GM18870 (cell line): ENCODE measurements at regions not wholly inside any gene's neighbourhood (a gene's known extent, or its start where the extent isn't known, plus 50 kb on each side); places are given as distances from the start of the nearest gene placed in this dataset.

Experiments used
- ATAC-seq: cut with Tn5 transposase; IDR thresholded peaks from one replicate; pipeline ENCODE4 v1.9.1; 2021; ENCODE audit warnings: moderate library complexity; ENCODE audit not compliant: unreplicated experiment

- no peak for ATAC-seq
These were observed 379.7 kb upstream of the IMPG1 start for GRCh38 chr6:76451926-76452709.

- no peak for ATAC-seq
These were observed 375.6 kb upstream of the IMPG1 start for GRCh38 chr6:76448109-76448508.

- ATAC-seq = no peak
These were observed 369.4 kb upstream of the IMPG1 start for GRCh38 chr6:76441875-76442274.

GRCh38 chr6:76439811-76440210 is 367.3 kb upstream of the IMPG1 start:
- no peak for ATAC-seq

- ATAC-seq = no peak
These were observed 366.3 kb upstream of the IMPG1 start for GRCh38 chr6:76438768-76439167.

GRCh38 chr6:76435174-76435573 is 362.7 kb upstream of the IMPG1 start:
- no peak for ATAC-seq

GRCh38 chr6:76422511-76423213 is 350.2 kb upstream of the IMPG1 start:
- no peak for ATAC-seq

GRCh38 chr6:76420094-76420493 is 347.6 kb upstream of the IMPG1 start:
- peak; percentile 78 for ATAC-seq

GRCh38 chr6:76418560-76419223 is 346.2 kb upstream of the IMPG1 start:
- no peak for ATAC-seq

- no peak for ATAC-seq
These were observed 344.6 kb upstream of the IMPG1 start for GRCh38 chr6:76416821-76417605.

GRCh38 chr6:76403064-76403463 is 330.6 kb upstream of the IMPG1 start:
- ATAC-seq = no peak

- no peak for ATAC-seq
These were observed 325.5 kb upstream of the IMPG1 start for GRCh38 chr6:76397966-76398365.

GRCh38 chr6:76382201-76382600 is 309.7 kb upstream of the IMPG1 start:
- ATAC-seq = no peak

- ATAC-seq = no peak
These were observed 309.1 kb upstream of the IMPG1 start for GRCh38 chr6:76381612-76382011.

- ATAC-seq = no peak
These were observed 278.8 kb upstream of the IMPG1 start for GRCh38 chr6:76351275-76351674.

- no peak for ATAC-seq
These were observed 275.1 kb upstream of the IMPG1 start for GRCh38 chr6:76347539-76347938.

GRCh38 chr6:76342611-76343160 is 270.2 kb upstream of the IMPG1 start:
- no peak for ATAC-seq

- no peak for ATAC-seq
These were observed 257.6 kb upstream of the IMPG1 start for GRCh38 chr6:76330031-76330430.

- ATAC-seq = no peak
These were observed 254.4 kb upstream of the IMPG1 start for GRCh38 chr6:76326871-76327270.
